GM18867 (cell line): ENCODE measurements at regions not wholly inside any gene's neighbourhood (a gene's known extent, or its start where the extent isn't known, plus 50 kb on each side); places are given as distances from the start of the nearest gene placed in this dataset.

Source experiments
- ATAC-seq: cut with Tn5 transposase; IDR thresholded peaks from one replicate; pipeline ENCODE4 v1.9.1; 2021; ENCODE audit warnings: mild to moderate bottlenecking, moderate library complexity; ENCODE audit not compliant: unreplicated experiment

- no peak for ATAC-seq
Observed at GRCh38 chr18:78540636-78541529, 438.7 kb upstream of the SALL3 start.

- ATAC-seq = no peak
Observed at GRCh38 chr18:78542204-78542603, 437.4 kb upstream of the SALL3 start.

GRCh38 chr18:78543201-78543725 is 436.4 kb upstream of the SALL3 start:
- no peak for ATAC-seq

GRCh38 chr18:78546281-78546680 is 433.3 kb upstream of the SALL3 start:
- no peak for ATAC-seq

GRCh38 chr18:78547817-78548216 is 431.8 kb upstream of the SALL3 start:
- no peak for ATAC-seq

GRCh38 chr18:78548261-78549058 is 431.2 kb upstream of the SALL3 start:
- no peak for ATAC-seq

- no peak for ATAC-seq
Observed at GRCh38 chr18:78549971-78550370, 429.6 kb upstream of the SALL3 start.

GRCh38 chr18:78554944-78555608 is 424.5 kb upstream of the SALL3 start:
- ATAC-seq = no peak

GRCh38 chr18:78557371-78557770 is 422.2 kb upstream of the SALL3 start:
- ATAC-seq = no peak

GRCh38 chr18:78558101-78558810 is 421.4 kb upstream of the SALL3 start:
- no peak for ATAC-seq

- no peak for ATAC-seq
Observed at GRCh38 chr18:78558948-78559347, 420.7 kb upstream of the SALL3 start.

- ATAC-seq = no peak
Observed at GRCh38 chr18:78559584-78559983, 420.0 kb upstream of the SALL3 start.

GRCh38 chr18:78561757-78562510 is 417.7 kb upstream of the SALL3 start:
- ATAC-seq = no peak

- ATAC-seq = no peak
Observed at GRCh38 chr18:78562531-78562961, 417.1 kb upstream of the SALL3 start.

- ATAC-seq = no peak
Observed at GRCh38 chr18:78563110-78563509, 416.5 kb upstream of the SALL3 start.

GRCh38 chr18:78564030-78564429 is 415.6 kb upstream of the SALL3 start:
- ATAC-seq = no peak

- ATAC-seq = no peak
Observed at GRCh38 chr18:78564518-78564917, 415.1 kb upstream of the SALL3 start.

GRCh38 chr18:78565240-78565639 is 414.4 kb upstream of the SALL3 start:
- no peak for ATAC-seq

- no peak for ATAC-seq
Observed at GRCh38 chr18:78566065-78566464, 413.6 kb upstream of the SALL3 start.

GRCh38 chr18:78566720-78567119 is 412.9 kb upstream of the SALL3 start:
- no peak for ATAC-seq
